Left lung (tissue), 4 donors: ENCODE measurements at regions not wholly inside any gene's neighbourhood (a gene's known extent, or its start where the extent isn't known, plus 50 kb on each side); places are given as distances from the start of the nearest gene placed in this dataset.

Experiments used
- ATAC-seq: fragments of 200-7000 bp; cut with Tn5 transposase; one replicate; pipeline ENCODE4 v1.9.1; 2020; ENCODE audit warnings: moderate library complexity
- DNase-seq, 4 donors: peaks; one replicate each; pipeline ENCODE4 v3.0.0-alpha.2; 2013 to 2020
- H3K27ac ChIP-seq, 2 donors: fragments of 200-600 bp; sonication (generic) in 1 of 2; one replicate each; pipeline versions ENCODE4 v1.5.0 to v1.8.0; 2020 to 2021
- H3K27me3 ChIP-seq, 2 donors: fragments of 200-600 bp; sonication (generic) in 1 of 2; one replicate each; pipeline versions ENCODE4 v1.5.0 to v1.8.0; 2020 to 2021
- H3K36me3 ChIP-seq, 2 donors: fragments of 200-600 bp; sonication (generic) in 1 of 2; one replicate each; pipeline versions ENCODE4 v1.5.0 to v1.8.0; 2020 to 2021
- H3K4me1 ChIP-seq, 2 donors: fragments of 200-600 bp; one replicate each; pipeline ENCODE4 v1.8.0; 2021
- H3K4me3 ChIP-seq, 2 donors: fragments of 200-600 bp; sonication (generic) in 1 of 2; one replicate each; pipeline versions ENCODE4 v1.5.0 to v1.8.0; 2020 to 2021; ENCODE audit warnings: mild to moderate bottlenecking in 1 of 2
- H3K9me3 ChIP-seq, 2 donors: fragments of 200-600 bp; sonication (generic) in 1 of 2; one replicate each; pipeline versions ENCODE4 v1.5.0 to v1.8.0; 2020 to 2021
- CTCF ChIP-seq, 2 donors: fragments of 200-600 bp; sonication (generic) in 1 of 2; IDR thresholded peaks; one replicate each; pipeline versions ENCODE4 v1.5.0 to v1.8.0; 2021; ENCODE audit warnings: antibody characterized with exemption in 2 of 2
- intact Hi-C, 2 donors: fragments of 100-400 bp; cut with DNase I; formaldehyde crosslinking; loops; one replicate each; pipeline versions ENCODE4 v1.11.2 to v1.14.2; 2022
- donor health status: DM: no; HTN: yes; CAD: no.
- donor health status: DM: no; HTN: no; CAD: no.

- H3K9me3 ChIP-seq = peaks cover 0 to 2% of the 10 kb centered on the region in 2 donors
- no peak overlapping the region for H3K27ac ChIP-seq
- intact Hi-C loops = no loop called here
- no peaks in the 10 kb centered on the region for H3K4me1 ChIP-seq
- H3K4me3 ChIP-seq = no peak overlapping the region
- TF ChIP-seq CTCF (IDR thresholded peaks at IDR 0.05) = no peak
- DNase-seq = no peak
- no peaks in the 10 kb centered on the region for H3K36me3 ChIP-seq
- H3K27me3 ChIP-seq = no peaks in the 10 kb centered on the region
- no peak for ATAC-seq
These were observed 75.5 kb upstream of the CREB5 start for GRCh38 chr7:28336806-28337205.

- Histone ChIP-seq H3K27ac (no peak overlapping the region), H3K9me3 (peaks cover 0 to 2% of the 10 kb centered on the region in 2 donors), H3K4me1 (no peaks in the 10 kb centered on the region), H3K4me3 (no peak overlapping the region), H3K36me3 (no peaks in the 10 kb centered on the region), H3K27me3 (no peaks in the 10 kb centered on the region)
- ATAC-seq (no peak), DNase-seq (no peak)
- intact Hi-C loops = no loop called here
- no peak for TF ChIP-seq CTCF (IDR thresholded peaks at IDR 0.05)
These were observed 74.3 kb upstream of the CREB5 start for GRCh38 chr7:28338041-28338440.

GRCh38 chr7:28343462-28343861 is 68.9 kb upstream of the CREB5 start:
- intact Hi-C loops = no loop called here
- Histone ChIP-seq H3K4me1 (no peaks in the 10 kb centered on the region), H3K9me3 (no peaks in the 10 kb centered on the region), H3K4me3 (no peak overlapping the region), H3K36me3 (no peaks in the 10 kb centered on the region), H3K27me3 (no peaks in the 10 kb centered on the region), H3K27ac (no peak overlapping the region)
- TF ChIP-seq CTCF (IDR thresholded peaks at IDR 0.05) = no peak
- DNase-seq = no peak
- ATAC-seq = no peak

GRCh38 chr7:28346256-28346655 is 66.1 kb upstream of the CREB5 start:
- intact Hi-C loops = no loop called here
- no peaks in the 10 kb centered on the region for H3K4me1 ChIP-seq
- TF ChIP-seq CTCF (IDR thresholded peaks at IDR 0.05) = no peak
- DNase-seq (no peak), ATAC-seq (no peak)
- H3K27me3 ChIP-seq = no peaks in the 10 kb centered on the region
- no peak overlapping the region for H3K27ac ChIP-seq
- H3K36me3 ChIP-seq = no peaks in the 10 kb centered on the region
- H3K9me3 ChIP-seq = no peaks in the 10 kb centered on the region
- H3K4me3 ChIP-seq = no peak overlapping the region

GRCh38 chr7:28346676-28347363 is 65.5 kb upstream of the CREB5 start:
- no peak for ATAC-seq
- Histone ChIP-seq H3K27me3 (no peaks in the 10 kb centered on the region), H3K4me3 (no peak overlapping the region), H3K27ac (no peak overlapping the region), H3K9me3 (no peaks in the 10 kb centered on the region), H3K36me3 (no peaks in the 10 kb centered on the region), H3K4me1 (no peaks in the 10 kb centered on the region)
- no peak for TF ChIP-seq CTCF (IDR thresholded peaks at IDR 0.05)
- DNase-seq = peak in 1 of 4 donors; percentile 24
- intact Hi-C loops = no loop called here
